HG03097 (cell line): ENCODE measurements at regions not wholly inside any gene's neighbourhood (a gene's known extent, or its start where the extent isn't known, plus 50 kb on each side); places are given as distances from the start of the nearest gene placed in this dataset.

Experiments
- ATAC-seq: cut with Tn5 transposase; IDR thresholded peaks from one replicate; pipeline ENCODE4 v1.9.1; 2021; ENCODE audit not compliant: unreplicated experiment, low FRiP score

DNA sequence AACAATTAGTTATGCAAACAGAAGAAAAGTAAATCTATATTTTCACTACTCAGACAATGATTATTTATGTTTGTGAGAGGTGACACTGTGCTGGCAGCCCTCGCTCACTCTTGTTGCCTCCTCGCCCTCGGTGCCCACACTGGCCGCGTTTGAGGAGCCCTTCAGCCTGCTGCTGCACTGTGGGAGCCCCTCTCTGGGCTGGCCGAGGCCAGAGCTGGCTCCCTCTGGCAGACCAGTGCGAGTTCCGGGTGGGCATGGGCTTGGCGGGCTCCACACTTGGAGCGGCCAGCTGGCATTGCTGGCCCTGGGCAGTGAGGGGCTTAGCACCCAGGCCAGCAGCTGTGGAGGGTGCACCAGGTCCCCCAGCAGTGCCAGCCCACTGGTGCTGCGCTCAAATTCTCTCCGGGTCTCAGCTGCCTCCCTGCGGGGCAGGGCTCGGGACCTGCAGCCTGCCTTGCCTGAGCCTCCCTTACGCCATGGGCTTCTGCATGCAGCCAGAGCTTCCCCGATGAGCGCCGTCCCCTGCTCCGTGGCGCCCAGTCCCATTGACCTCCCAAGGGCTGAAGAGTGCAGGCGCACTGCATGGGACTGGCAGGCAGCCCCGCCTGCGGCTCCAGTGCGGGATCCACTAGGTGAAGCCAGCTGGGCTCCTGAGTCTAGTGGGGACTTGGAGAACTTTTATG, 902.6 kb downstream of the PDHA2 start:
- no peak for ATAC-seq

GRCh38 chr4:96744676-96745075, 904.8 kb downstream of the PDHA2 start:
- no peak for ATAC-seq

DNA sequence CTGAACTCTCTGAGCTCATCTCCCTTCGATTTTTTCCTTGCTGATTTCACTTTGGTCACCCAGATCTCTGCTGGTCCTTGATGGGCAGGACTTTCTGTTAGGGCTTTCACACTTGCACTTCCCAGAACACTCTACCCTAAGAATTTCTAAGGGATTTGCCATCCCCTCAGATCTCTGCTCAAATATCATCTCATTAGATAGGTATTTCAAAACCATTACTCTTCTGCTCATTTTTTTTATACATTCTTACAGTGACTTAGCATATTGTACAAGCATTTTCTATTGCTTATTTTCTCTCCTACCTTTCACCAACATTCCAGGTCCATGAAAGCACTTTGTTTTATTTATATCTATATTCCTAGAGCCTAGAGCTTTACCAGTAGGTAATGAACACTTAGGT, 913.3 kb downstream of the PDHA2 start:
- no peak for ATAC-seq

GRCh38 chr4:96755569-96756484, 915.9 kb downstream of the PDHA2 start:
- no peak for ATAC-seq

- ATAC-seq, result no peak
Observed at GRCh38 chr4:96756584-96756983, 916.7 kb downstream of the PDHA2 start.

- no peak for ATAC-seq
Observed at GRCh38 chr4:96763546-96763945, 923.7 kb downstream of the PDHA2 start.

GRCh38 chr4:96766359-96766758, 926.5 kb downstream of the PDHA2 start:
- no peak for ATAC-seq

DNA sequence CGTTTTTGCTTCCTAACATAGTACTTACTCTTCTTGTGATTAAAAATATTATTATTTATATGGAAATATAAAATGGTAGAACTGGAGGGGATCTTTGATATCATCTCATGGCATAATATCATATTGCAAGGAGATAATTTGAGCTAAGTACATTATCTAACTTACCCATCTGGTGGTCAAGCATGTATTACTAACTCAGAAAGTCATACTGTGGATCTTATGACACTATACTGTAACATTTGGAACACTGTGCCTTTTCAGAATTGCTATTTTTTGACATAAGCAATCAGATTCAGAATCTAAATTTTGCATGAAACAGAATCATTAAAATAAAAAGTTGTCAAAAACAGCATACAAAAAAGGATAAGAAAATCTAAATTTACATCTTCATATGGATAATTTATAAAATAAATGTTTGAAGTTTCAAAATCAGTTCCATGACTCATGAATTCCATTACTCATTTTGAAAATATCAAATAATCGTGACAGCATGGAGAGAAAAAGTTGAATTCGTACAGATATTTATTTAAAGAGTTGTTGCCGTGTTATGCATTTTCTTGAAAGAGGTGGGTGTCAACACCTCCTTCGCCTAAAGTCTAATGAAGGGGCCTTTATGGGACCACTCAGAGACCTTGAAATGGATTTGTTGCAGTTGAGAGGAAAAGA, 928.1 kb downstream of the PDHA2 start:
- ATAC-seq, result no peak

DNA sequence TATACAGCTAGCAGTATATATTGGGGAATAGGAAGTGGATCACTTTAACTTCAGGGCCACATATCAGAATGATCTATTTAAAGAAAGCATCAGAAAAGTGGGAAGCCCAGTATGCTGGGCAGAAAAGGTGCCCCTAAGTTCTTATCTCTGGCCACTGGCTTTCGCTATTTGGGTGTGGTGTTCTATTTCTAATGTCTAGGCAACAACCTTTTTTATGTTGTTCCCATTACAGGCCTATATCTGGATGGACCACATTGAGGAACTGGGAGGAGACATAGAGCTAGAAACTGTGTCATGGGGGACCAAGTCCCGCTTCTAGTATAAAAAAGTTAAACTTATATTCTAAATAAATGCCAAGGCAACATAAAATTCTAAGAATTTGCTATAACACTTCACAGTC, 935.6 kb downstream of the PDHA2 start:
- ATAC-seq, result no peak

DNA sequence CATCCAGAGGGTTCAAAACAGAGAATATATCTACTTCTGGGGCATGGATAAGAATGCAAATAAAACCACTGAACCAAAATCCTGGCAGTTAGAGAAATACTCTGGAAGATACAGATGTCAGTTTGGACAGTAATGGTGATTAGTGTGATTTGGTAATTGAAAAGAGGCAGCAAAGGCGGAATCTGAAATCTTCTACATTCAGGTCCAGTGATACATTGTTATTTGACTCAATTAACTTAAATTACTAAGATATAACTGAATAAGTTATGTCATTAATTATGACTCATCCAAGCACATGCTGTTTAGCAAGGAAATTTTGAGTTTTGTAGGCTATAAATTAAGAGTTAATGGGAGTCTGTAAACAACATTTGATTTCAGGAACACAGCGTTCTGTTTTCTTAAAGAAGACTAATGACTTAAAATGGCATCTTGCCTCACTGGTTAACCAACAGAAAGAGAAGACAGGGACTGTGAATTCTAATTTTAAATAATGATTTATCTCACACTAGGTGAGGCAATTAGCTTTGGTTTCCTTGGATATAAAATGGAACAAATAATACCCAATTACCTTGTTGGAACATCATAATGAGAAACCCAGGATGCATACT, 937.1 kb downstream of the PDHA2 start:
- no peak for ATAC-seq

DNA sequence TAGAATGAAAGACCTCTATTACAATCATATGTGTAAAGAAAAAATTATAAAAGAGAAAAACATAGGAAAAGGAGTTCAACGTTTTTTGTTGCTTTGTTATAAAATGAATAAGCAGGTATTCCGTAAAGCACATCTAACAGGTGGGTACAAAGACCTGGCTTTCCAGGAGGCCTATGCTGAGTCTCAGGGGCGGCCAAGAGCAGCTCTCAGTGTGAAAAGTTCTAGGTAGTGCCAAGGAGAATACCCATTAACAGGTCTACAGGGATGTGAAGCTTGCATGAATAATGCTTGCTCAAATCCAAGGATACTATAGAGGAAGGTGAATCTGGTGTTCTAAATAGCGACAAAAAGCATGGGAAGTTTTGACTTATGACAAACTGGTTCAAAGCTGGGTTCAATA, 944.4 kb downstream of the PDHA2 start:
- no peak for ATAC-seq

DNA sequence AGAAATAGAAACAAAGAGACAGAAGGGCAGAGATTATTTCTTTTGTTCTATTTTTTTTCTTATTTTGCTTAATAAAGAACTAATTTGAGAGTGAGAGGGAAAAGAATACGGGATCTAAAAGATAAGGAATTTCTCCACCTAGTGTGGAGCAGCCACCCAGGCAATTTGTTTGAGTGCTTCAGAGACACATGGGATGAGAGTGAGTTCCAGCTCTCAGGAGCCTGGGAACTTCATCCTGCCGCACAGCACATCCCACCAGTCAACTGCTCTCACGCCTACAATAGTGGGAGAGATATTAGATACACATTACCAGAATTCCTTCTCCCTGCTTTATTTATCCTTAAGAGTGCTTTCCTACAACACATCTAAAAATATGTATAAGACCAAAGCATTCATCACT, 946.4 kb downstream of the PDHA2 start:
- ATAC-seq, result no peak

GRCh38 chr4:96787766-96788165, 947.9 kb downstream of the PDHA2 start:
- no peak for ATAC-seq

GRCh38 chr4:96809563-96809962, 969.7 kb downstream of the PDHA2 start:
- ATAC-seq, result no peak

DNA sequence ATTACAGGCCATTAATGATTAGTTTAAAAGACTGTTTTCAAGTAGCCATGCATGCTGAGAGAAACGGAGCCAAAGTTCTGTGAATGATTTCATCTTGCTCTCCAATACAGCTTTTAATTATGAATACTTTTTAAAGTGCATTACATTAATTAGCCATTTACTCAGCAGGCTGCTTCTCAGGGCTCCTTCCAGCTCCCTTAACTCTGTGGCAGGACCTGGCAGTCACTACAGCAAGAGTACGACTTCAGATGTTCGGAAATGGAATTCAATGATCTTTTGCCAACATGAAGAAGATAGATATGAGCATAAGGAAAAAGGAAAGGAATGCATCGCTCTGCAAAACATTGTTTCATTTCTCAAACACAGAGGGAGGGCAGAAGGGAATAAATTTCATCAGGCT, 987.2 kb downstream of the PDHA2 start:
- no peak for ATAC-seq

DNA sequence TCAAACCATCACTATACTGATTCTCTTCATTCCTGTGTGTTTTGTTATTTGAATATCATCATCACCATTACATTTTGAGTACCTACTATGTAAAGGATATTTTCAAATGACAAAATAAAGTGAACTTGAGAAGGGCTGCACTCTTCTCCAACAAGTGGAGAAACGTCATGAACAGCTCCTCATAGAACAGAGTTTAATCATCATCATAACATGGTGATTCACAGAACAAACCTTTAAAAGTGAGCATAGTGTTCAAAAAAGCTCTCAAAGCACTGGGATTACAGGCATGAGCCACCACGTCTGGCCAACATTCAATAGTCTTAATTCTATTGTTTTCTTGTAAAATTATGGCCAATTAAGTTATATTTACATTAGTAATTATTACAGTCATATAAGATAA, 993.9 kb downstream of the PDHA2 start:
- ATAC-seq, result no peak

DNA sequence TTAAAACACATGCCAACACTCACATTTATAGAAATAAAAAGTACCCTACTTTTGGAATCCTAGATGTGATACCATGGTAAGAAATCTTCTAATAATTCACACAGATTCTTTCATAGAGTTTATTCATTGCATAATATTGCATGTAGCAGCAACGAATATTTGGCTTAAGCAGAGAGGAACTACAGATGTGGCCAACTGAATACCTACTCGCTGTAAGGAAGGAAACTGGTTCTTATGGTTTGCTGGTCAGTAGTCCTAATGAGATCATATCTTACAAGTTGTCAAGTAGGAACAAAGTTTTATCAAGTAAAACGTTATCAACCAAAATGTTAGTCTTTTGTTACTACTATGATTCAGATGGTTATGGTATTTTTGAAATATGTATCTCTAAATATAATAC, 996.1 kb downstream of the PDHA2 start:
- no peak for ATAC-seq

GRCh38 chr4:96839441-96839840, 999.5 kb downstream of the PDHA2 start:
- no peak for ATAC-seq

GRCh38 chr4:96841801-96842200, 1001.9 kb downstream of the PDHA2 start:
- no peak for ATAC-seq

DNA sequence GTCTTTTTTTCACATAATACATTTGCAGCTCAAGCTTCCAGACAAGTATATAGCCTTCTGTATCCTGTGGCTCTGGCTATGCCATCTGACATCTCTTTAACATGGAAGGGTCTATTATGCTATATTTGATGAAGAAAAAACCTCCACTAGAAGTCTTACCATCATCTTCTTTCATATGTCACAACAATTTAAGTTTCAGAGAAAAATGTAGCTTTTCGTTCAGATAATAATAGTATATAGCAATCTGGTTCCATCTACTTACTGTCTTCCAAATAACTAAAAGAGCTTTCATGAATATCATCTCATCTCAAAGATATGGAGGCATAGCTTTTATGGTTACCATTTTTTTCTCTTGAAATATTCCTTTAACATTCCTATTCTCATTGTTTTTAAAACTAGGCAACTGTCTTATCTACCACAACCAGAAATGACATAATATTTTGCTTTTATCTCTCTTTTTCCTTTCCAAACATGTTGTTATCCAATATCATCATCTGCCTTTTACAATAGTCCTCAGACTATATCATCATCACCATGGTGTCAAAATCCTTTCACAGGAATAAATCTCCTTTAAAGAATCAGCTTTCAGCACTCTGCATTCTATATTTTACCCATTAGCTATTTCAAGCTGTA, 1005.1 kb downstream of the PDHA2 start:
- ATAC-seq, result no peak

DNA sequence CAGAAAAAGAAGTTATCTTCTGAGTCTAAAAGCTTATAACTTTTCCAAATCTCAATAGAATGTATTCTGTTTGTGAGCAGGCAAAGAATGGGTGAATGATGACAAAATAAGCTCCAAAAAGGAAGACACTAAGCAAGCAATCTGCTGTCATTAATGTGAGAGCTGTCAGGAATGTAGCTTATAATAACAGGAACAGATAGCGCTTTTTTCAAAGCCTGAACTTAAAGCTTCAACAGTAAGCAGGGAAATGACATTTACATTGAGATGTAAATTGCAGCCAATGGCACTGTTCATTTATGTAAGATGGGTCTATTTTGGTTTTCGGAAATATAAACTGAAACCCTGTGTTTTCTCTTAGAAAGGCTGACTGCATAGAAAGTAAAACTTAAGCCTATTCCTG, 1005.9 kb downstream of the PDHA2 start:
- no peak for ATAC-seq
